Stimulated activated effector memory CD8-positive, alpha-beta T cell treated with anti-CD3 and anti-CD28 coated beads, Interleukin-12 subunit alpha, Interleukin-12 subunit beta, amount 100 ng/mL, for 72 hours (primary cell): ENCODE measurements at regions not wholly inside any gene's neighbourhood (a gene's known extent, or its start where the extent isn't known, plus 50 kb on each side); places are given as distances from the start of the nearest gene placed in this dataset.
"Not testable (repeated sequence)": the region's sequence is repeated elsewhere in the genome, so short reads cannot be mapped to it uniquely, and the experiment has no call there.

ENCODE experiments used
- ATAC-seq: fragments of 150-1000 bp; cut with Tn5 transposase; 2 replicates; pipeline ENCODE4 v1.10.0; 2021
- DNase-seq, 2 donors: peaks; one replicate each; pipeline ENCODE4 v3.0.0; 2021 to 2022; ENCODE audit warnings: low spot score in 2 of 2
- H3K27ac Mint-ChIP-seq: one replicate; pipeline ENCODE4 v1.8.0; 2022; ENCODE audit warnings: mild to moderate bottlenecking, mixed read lengths
- H3K36me3 Mint-ChIP-seq: one replicate; pipeline ENCODE4 v1.8.0; 2022; ENCODE audit warnings: mild to moderate bottlenecking, mixed read lengths
- H3K4me1 Mint-ChIP-seq: one replicate; pipeline ENCODE4 v1.8.0; 2022; ENCODE audit warnings: mixed read lengths
- H3K4me3 Mint-ChIP-seq: one replicate; pipeline ENCODE4 v1.8.0; 2022; ENCODE audit warnings: mild to moderate bottlenecking, mixed read lengths
- H3K9me3 Mint-ChIP-seq: one replicate; pipeline ENCODE4 v1.8.0; 2022; ENCODE audit warnings: mixed read lengths

GRCh38 chr12:70008944-70009343 is 183.9 kb downstream of the MYRFL start:
- Mint-ChIP-seq H3K4me3 (no peak overlapping the region), H3K9me3 (peaks cover 26% of the 10 kb centered on the region), H3K36me3 (no peaks in the 10 kb centered on the region), H3K27ac (no peak overlapping the region), H3K4me1 (no peaks in the 10 kb centered on the region)
- ATAC-seq = no peak
- no peak for DNase-seq

GRCh38 chr12:70011353-70011752 is 186.3 kb downstream of the MYRFL start:
- Mint-ChIP-seq H3K4me3 (no peak overlapping the region), H3K36me3 (no peaks in the 10 kb centered on the region), H3K27ac (no peak overlapping the region), H3K4me1 (no peaks in the 10 kb centered on the region), H3K9me3 (peaks cover 24% of the 10 kb centered on the region)
- ATAC-seq (no peak), DNase-seq (no peak)

- H3K4me1 Mint-ChIP-seq, H3K36me3 Mint-ChIP-seq, ATAC-seq, H3K4me3 Mint-ChIP-seq, DNase-seq, H3K27ac Mint-ChIP-seq: not testable (repeated sequence)
- H3K9me3 Mint-ChIP-seq = peaks cover 17% of the 10 kb centered on the region
Measured at GRCh38 chr12:70013016-70013415, 188.0 kb downstream of the MYRFL start.

GRCh38 chr12:70028515-70028914 is 203.5 kb downstream of the MYRFL start:
- H3K36me3 Mint-ChIP-seq = no peaks in the 10 kb centered on the region
- peaks cover 2% of the 10 kb centered on the region for H3K9me3 Mint-ChIP-seq
- no peaks in the 10 kb centered on the region for H3K4me1 Mint-ChIP-seq
- no peak for ATAC-seq
- no peak for DNase-seq
- no peak overlapping the region for H3K4me3 Mint-ChIP-seq
- H3K27ac Mint-ChIP-seq = no peak overlapping the region

- H3K36me3 Mint-ChIP-seq = no peaks in the 10 kb centered on the region
- no peaks in the 10 kb centered on the region for H3K4me1 Mint-ChIP-seq
- ATAC-seq (no peak), DNase-seq (no peak)
- H3K4me3 Mint-ChIP-seq = no peak overlapping the region
- H3K27ac Mint-ChIP-seq = no peak overlapping the region
- no peaks in the 10 kb centered on the region for H3K9me3 Mint-ChIP-seq
Measured at GRCh38 chr12:70028918-70029317, 203.9 kb downstream of the MYRFL start.

- Mint-ChIP-seq H3K27ac (no peak overlapping the region), H3K4me1 (no peaks in the 10 kb centered on the region), H3K9me3 (no peaks in the 10 kb centered on the region), H3K4me3 (no peak overlapping the region), H3K36me3 (no peaks in the 10 kb centered on the region)
- ATAC-seq (no peak), DNase-seq (no peak)
Measured at GRCh38 chr12:70031046-70031445, 206.0 kb downstream of the MYRFL start.

- Mint-ChIP-seq H3K4me3 (no peak overlapping the region), H3K36me3 (no peaks in the 10 kb centered on the region), H3K9me3 (no peaks in the 10 kb centered on the region), H3K4me1 (no peaks in the 10 kb centered on the region), H3K27ac (no peak overlapping the region)
- ATAC-seq (no peak), DNase-seq (no peak)
Measured at GRCh38 chr12:70032076-70032475, 207.0 kb downstream of the MYRFL start.

GRCh38 chr12:70033310-70033709 is 208.3 kb downstream of the MYRFL start:
- no peak for DNase-seq
- Mint-ChIP-seq H3K27ac (no peak overlapping the region), H3K4me3 (no peak overlapping the region), H3K9me3 (no peaks in the 10 kb centered on the region), H3K4me1 (no peaks in the 10 kb centered on the region), H3K36me3 (no peaks in the 10 kb centered on the region)
- ATAC-seq = no peak

- Mint-ChIP-seq H3K9me3 (no peaks in the 10 kb centered on the region), H3K4me3 (no peak overlapping the region), H3K27ac (no peak overlapping the region), H3K4me1 (no peaks in the 10 kb centered on the region), H3K36me3 (no peaks in the 10 kb centered on the region)
- ATAC-seq = no peak
- DNase-seq = no peak
Measured at GRCh38 chr12:70040141-70040540, 203.1 kb upstream of the CNOT2 start.

- ATAC-seq = no peak
- H3K4me1 Mint-ChIP-seq = no peaks in the 10 kb centered on the region
- no peak overlapping the region for H3K27ac Mint-ChIP-seq
- H3K9me3 Mint-ChIP-seq = no peaks in the 10 kb centered on the region
- H3K4me3 Mint-ChIP-seq = no peak overlapping the region
- DNase-seq = no peak
- no peaks in the 10 kb centered on the region for H3K36me3 Mint-ChIP-seq
Measured at GRCh38 chr12:70042675-70043074, 200.6 kb upstream of the CNOT2 start.

GRCh38 chr12:70043490-70044138 is 199.6 kb upstream of the CNOT2 start:
- no peak for DNase-seq
- Mint-ChIP-seq H3K36me3 (no peaks in the 10 kb centered on the region), H3K4me3 (no peak overlapping the region), H3K9me3 (no peaks in the 10 kb centered on the region), H3K27ac (no peak overlapping the region), H3K4me1 (no peaks in the 10 kb centered on the region)
- ATAC-seq = no peak

- DNase-seq = no peak
- no peaks in the 10 kb centered on the region for H3K9me3 Mint-ChIP-seq
Measured at GRCh38 chr12:70044167-70044566, 199.1 kb upstream of the CNOT2 start.

GRCh38 chr12:70045036-70045435 is 198.2 kb upstream of the CNOT2 start:
- DNase-seq (no peak), ATAC-seq (no peak)
- peaks cover 5% of the 10 kb centered on the region for H3K4me1 Mint-ChIP-seq
- no peaks in the 10 kb centered on the region for H3K36me3 Mint-ChIP-seq
- no peak overlapping the region for H3K4me3 Mint-ChIP-seq
- no peak overlapping the region for H3K27ac Mint-ChIP-seq
- H3K9me3 Mint-ChIP-seq = no peaks in the 10 kb centered on the region

More at GRCh38 chr12:70044167-70044566, 199.1 kb upstream of the CNOT2 start:
- no peak overlapping the region for H3K4me3 Mint-ChIP-seq
- H3K4me1 Mint-ChIP-seq = no peaks in the 10 kb centered on the region
- H3K27ac Mint-ChIP-seq = no peak overlapping the region
- no peaks in the 10 kb centered on the region for H3K36me3 Mint-ChIP-seq
- no peak for ATAC-seq

- Mint-ChIP-seq H3K9me3 (no peaks in the 10 kb centered on the region), H3K27ac (no peak overlapping the region)
Measured at GRCh38 chr12:70045514-70045913, 197.7 kb upstream of the CNOT2 start.

GRCh38 chr12:70048521-70049250 is 194.5 kb upstream of the CNOT2 start:
- no peak for ATAC-seq
- Mint-ChIP-seq H3K27ac (no peak overlapping the region), H3K4me3 (no peak overlapping the region), H3K36me3 (no peaks in the 10 kb centered on the region), H3K9me3 (peaks cover 3% of the 10 kb centered on the region), H3K4me1 (peaks cover 11% of the 10 kb centered on the region)
- DNase-seq = no peak

More at GRCh38 chr12:70045514-70045913, 197.7 kb upstream of the CNOT2 start:
- Mint-ChIP-seq H3K4me3 (no peak overlapping the region), H3K4me1 (peaks cover 10% of the 10 kb centered on the region), H3K36me3 (no peaks in the 10 kb centered on the region)
- DNase-seq = no peak
- ATAC-seq = no peak
